Astrocyte of the spinal cord (primary cell): ENCODE measurements at regions not wholly inside any gene's neighbourhood (a gene's known extent, or its start where the extent isn't known, plus 50 kb on each side); places are given as distances from the start of the nearest gene placed in this dataset.

Experiments
- DNase-seq: peaks from one replicate; pipeline ENCODE4 v3.0.0; 2011; ENCODE audit warnings: low read depth, low spot score
- H3K4me3 ChIP-seq: 2 replicates; pipeline ENCODE4 v1.5.1; 2011; ENCODE audit warnings: low read depth, mild to moderate bottlenecking, low read length, moderate library complexity
- CTCF ChIP-seq: IDR thresholded peaks from 2 replicates; pipeline ENCODE4 v1.5.1; 2012; ENCODE audit warnings: low read depth, mild to moderate bottlenecking, low read length, inconsistent platforms
- in situ Hi-C: cut with HindIII; loops from 2 replicates; pipeline ENCODE4 v1.10.0; 2017; ENCODE audit warnings: low sequenced_read_pairs

- no peak overlapping the region for H3K4me3 ChIP-seq
- in situ Hi-C loops, result no loop called here
- no peak for DNase-seq
- TF ChIP-seq CTCF, result no peak
These were observed 291.6 kb downstream of the TLE1 start for GRCh38 chr9:81397481-81398381.

- in situ Hi-C loops, result no loop called here
- DNase-seq, result no peak
- no peak overlapping the region for H3K4me3 ChIP-seq
- no peak for TF ChIP-seq CTCF
These were observed 292.8 kb downstream of the TLE1 start for GRCh38 chr9:81396528-81396927.

GRCh38 chr9:81395676-81396054 lies 293.7 kb downstream of the TLE1 start:
- DNase-seq, result no peak
- no peak for TF ChIP-seq CTCF
- in situ Hi-C loops, result no loop called here
- H3K4me3 ChIP-seq, result no peak overlapping the region

GRCh38 chr9:81394881-81395675 lies 294.3 kb downstream of the TLE1 start:
- no peak for DNase-seq
- TF ChIP-seq CTCF, result no peak
- in situ Hi-C loops, result no loop called here

GRCh38 chr9:81393985-81394811 lies 295.1 kb downstream of the TLE1 start:
- DNase-seq, result no peak
- TF ChIP-seq CTCF, result no peak
- no peak overlapping the region for H3K4me3 ChIP-seq
- in situ Hi-C loops, result no loop called here

More at GRCh38 chr9:81394881-81395675, 294.3 kb downstream of the TLE1 start:
- no peak overlapping the region for H3K4me3 ChIP-seq

GRCh38 chr9:81391457-81391825 lies 297.9 kb downstream of the TLE1 start:
- no peak for TF ChIP-seq CTCF
- no peak overlapping the region for H3K4me3 ChIP-seq
- in situ Hi-C loops, result no loop called here
- DNase-seq, result no peak
